HG02885 (cell line): ENCODE measurements at regions not wholly inside any gene's neighbourhood (a gene's known extent, or its start where the extent isn't known, plus 50 kb on each side); places are given as distances from the start of the nearest gene placed in this dataset.
A peak's percentile ranks its signal among the peaks of the same experiment; 100 is the strongest.

ENCODE experiments used
- ATAC-seq: cut with Tn5 transposase; IDR thresholded peaks from one replicate; pipeline ENCODE4 v1.9.1; 2021; ENCODE audit warnings: mild to moderate bottlenecking; ENCODE audit not compliant: unreplicated experiment, poor library complexity

DNA sequence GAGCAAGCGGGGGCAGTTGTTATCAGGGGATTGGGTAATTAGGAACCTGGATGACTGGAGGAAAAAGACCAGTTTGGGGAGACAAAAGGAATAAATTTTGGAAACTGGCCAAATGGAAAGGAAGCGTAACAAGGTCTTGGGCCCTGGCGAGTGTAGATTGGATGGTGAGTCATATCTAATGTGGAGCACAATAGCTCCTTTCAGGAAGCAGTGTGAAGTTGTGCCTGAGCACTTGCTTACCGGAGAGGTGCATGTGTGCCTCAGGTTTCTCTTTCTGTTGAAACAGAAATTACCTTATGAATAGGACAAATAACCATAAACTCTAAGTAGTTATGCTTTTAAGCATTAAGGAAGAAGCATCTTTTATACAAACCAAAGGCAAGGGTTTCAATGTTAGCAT lies 176.4 kb downstream of the KIF4B start:
- ATAC-seq: no peak

DNA sequence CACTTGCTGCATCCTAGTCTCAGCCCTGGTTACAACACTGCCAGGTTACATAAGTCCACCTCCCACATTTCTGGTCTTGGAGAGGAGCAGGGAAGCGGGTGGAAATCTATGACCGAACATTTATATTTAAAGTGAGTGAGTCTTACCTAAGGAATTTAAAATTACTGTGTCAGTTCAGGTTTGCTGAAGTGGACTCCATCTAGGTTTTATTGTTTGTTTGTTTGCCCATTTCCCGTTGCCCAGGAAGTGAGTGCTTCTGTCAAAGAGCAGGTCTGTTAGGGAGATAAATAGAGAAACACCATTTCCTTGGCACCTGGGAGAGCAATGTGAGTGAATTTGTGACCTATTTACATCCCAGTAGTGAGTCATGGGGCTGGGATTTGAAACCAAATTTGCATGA lies 179.5 kb downstream of the KIF4B start:
- ATAC-seq: no peak

DNA sequence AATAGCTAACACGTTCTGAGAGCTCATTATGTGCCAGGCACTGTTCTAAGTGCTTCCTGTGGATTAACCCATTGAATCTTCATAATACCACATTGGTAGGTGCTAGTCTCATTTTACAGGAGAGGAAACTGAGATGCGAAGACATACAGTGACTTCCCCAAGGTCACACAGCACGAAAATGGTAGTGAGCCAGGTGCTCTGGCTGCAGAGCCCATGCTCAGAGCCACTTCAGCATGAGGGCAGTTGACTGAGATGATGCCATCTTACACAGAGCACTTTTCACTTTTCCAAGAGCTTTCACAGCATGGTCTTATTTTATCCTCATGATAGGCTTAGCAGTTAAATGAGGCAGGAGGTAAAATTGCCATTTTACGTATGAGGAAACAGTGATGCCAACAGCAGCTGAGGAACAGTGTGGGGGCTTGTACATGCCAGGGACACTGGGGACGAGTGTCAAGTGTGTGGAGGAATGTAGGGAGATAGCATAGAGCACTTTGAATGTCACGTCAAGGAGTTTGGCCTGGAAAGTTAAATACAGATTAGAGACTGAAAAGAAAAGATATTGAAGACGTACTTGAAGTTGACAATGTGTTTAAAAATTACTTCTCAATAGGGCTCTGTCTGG lies 180.0 kb downstream of the KIF4B start:
- ATAC-seq: no peak

DNA sequence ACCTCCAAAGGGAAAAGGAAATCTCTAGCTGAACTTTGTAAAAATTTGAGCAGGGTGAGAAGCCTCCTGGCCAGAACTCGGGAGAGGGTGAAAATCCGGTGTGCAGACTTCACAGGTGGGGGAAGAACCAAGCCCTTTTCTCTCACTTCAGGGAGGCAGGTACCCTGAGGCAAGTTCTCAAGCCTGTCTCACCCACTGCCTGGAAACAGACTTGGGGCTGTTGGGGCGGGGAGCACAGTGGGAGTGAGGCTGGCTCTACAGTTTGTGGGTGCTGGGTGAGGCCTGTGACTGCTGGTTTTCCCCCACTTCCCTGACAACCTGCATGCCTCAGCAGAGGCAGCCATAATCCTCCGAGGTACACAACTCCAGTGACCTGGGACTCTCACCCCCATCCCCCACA lies 187.1 kb downstream of the KIF4B start:
- no peak for ATAC-seq

GRCh38 chr5:155211764-155212163 lies 198.2 kb downstream of the KIF4B start:
- ATAC-seq: no peak

- ATAC-seq: no peak
Observed at GRCh38 chr5:155222393-155222792, 208.8 kb downstream of the KIF4B start.

- no peak for ATAC-seq
Observed at GRCh38 chr5:155229135-155229534, 215.6 kb downstream of the KIF4B start.

- ATAC-seq: no peak
Observed at GRCh38 chr5:155239803-155240202, 226.2 kb downstream of the KIF4B start.

DNA sequence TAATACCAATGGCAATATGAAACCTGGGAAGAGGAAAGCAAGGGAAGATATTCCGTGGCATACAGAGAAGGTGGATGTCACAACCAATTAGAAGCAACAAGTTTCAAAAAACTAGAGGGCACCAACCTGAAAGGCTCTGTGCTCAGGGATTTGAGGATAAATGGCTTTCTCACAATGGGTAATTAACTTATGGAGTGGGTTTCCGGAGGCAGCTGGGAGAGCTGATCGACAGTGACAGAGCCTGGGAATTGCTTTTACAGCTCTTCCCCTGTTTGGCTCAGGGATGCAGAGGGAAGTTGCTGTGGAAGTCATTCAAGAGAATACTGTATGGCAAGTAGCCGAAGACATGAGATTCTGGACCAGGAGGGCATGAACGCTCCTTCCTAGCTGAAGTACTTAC lies 237.0 kb downstream of the KIF4B start:
- no peak for ATAC-seq

GRCh38 chr5:155252025-155252424 lies 238.5 kb downstream of the KIF4B start:
- ATAC-seq: no peak

- ATAC-seq: no peak
Observed at GRCh38 chr5:155252717-155253116, 239.2 kb downstream of the KIF4B start.

DNA sequence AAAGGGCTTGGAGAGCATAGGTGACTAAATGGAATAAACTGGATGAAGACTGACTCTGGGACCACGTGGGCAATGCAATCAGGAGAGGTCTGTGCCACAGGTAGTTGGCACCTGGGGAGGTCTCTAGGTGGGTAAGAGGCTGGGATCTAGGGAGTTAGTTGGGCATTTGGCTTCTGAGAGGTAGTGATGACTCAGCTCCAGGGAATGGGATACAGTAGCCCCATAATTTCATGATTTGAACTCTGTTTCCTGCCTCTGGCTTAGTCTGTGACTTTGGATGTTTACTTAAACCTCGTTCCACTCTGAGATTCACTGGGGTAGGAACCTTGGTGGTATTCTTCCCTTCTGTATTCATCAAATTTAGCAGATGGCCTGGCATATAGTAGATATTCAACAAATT lies 240.8 kb downstream of the KIF4B start:
- no peak for ATAC-seq

GRCh38 chr5:155258161-155258560 lies 244.6 kb downstream of the KIF4B start:
- no peak for ATAC-seq

- ATAC-seq: no peak
Observed at GRCh38 chr5:155259648-155260047, 246.1 kb downstream of the KIF4B start.

DNA sequence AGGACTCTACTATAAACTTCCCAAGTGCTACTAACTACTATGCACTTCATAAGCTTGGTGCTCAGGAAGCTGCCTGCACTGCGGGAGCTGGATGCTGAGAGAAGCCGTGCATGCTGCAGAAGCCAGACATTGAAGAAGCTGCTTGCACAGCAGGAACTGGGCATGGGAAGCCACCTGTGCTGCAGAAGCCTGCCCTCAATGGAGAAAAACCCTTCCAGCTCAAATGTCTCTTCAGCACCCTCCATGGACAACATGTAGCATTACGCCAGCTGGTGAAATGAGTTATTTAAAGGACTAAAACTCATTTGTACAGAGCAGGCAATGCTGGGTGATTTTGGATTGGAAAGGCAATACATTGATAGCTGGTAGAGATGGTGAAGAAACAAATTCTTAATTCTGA lies 247.2 kb downstream of the KIF4B start:
- ATAC-seq: peak; percentile 51

DNA sequence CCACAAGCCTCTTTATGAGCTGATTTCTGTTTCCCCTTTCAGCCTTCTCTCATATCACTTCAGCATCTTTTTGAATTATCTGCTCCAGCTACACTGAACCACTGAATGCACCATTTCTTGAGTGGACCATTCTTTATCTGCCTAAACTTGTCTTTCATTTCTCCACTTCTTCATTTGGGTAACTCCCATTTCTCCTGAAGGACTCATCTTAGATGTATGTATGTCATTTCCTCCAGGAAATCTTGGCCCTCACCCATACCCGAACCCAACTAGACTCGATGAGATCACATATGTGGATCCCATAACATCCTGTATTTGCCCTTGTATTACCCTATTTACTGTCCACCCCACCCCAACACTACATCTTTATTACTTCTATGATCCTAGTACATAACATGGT lies 249.8 kb downstream of the KIF4B start:
- no peak for ATAC-seq

GRCh38 chr5:155264809-155265208 lies 251.3 kb downstream of the KIF4B start:
- no peak for ATAC-seq

DNA sequence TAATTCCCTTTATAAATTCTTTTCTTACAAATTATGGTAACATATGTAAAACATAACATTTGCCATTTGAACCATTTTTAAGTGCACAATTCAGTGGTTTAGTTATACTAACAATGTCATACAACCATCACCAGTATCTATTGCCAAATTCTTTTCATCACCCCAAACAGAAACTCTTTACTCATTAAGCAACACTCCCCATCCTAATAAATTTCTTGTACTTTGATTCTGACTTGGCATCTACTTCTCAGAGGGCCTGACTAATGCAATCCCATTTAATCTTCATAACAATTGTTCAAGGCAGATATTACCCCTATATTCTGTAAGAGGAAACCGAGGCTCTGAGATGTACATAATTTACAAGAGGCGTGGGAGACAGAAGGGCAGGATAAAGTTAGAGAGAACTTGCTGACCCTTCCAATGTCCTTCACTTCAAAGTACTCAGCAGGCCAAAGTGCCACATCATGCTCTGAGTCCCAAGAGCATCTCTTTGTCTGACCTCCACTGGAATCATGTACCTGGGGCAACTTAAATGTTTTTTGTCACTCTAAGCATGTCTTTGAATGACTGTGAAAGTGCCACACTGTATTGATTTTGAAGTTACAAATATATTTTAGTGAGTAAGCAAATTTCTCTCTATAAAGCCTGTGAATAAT lies 255.3 kb downstream of the KIF4B start:
- ATAC-seq: no peak

DNA sequence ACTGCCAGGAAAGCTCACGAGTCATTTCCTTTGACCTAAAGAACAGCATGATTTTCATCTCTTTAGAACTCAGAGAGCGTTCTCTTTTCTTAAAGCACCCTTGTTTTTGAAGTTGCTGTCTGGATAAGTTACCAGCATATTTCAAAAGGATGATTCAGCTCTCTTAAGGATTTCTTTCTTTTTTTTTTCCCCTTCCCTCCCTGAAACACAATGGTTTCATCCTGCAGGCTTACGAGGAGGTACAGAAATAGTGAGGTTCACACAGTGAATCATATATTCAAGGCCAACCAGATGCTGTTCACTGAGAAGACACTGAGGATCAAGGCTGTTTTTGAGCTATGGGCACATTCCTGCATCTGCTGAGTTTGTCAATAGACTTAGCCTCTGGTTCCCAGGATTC lies 257.2 kb downstream of the KIF4B start:
- no peak for ATAC-seq

DNA sequence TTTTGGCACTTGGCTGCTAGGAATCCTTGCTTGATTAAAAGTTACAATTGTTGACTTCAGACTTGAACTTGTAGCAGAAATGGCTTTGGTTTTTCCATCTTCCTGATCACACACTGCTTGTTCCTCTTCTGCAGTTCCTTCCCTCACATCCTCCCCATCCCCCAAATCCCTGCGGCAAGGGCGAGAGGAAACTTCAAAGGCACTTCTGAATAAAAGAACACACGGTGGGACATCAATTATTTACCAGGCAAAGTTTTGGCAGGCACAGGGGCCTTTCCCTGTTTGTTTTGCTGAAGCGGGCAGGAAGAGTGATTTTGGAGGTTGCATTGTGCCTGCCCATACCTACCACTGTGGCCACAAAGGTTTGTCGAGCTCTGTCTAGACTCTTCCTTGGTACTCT lies 260.9 kb downstream of the KIF4B start:
- ATAC-seq: no peak

GRCh38 chr5:155275222-155275621 lies 261.7 kb downstream of the KIF4B start:
- ATAC-seq: no peak

DNA sequence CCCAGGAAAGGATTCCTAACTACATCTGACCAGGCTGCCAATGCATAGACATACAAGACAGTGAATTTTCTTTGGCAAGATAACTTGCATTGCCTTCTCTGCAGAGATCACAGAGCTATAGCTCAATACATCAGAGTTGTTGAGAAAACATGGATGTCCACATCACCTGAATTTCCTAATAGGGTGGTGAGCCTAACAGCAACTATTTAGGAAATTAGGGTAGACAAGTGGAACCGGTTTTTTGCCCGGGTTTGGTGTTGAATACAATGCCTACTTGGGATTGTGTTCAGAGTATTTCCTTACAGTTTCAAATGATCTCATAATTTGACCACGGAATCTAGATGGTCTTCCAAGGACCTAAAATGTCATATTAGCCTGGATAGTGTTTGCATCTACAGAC lies 262.7 kb downstream of the KIF4B start:
- no peak for ATAC-seq
